ENCODE measurements at regions not wholly inside any gene's neighbourhood (a gene's known extent, or its start where the extent isn't known, plus 50 kb on each side); places are given as distances from the start of the nearest gene placed in this dataset.

DNA sequence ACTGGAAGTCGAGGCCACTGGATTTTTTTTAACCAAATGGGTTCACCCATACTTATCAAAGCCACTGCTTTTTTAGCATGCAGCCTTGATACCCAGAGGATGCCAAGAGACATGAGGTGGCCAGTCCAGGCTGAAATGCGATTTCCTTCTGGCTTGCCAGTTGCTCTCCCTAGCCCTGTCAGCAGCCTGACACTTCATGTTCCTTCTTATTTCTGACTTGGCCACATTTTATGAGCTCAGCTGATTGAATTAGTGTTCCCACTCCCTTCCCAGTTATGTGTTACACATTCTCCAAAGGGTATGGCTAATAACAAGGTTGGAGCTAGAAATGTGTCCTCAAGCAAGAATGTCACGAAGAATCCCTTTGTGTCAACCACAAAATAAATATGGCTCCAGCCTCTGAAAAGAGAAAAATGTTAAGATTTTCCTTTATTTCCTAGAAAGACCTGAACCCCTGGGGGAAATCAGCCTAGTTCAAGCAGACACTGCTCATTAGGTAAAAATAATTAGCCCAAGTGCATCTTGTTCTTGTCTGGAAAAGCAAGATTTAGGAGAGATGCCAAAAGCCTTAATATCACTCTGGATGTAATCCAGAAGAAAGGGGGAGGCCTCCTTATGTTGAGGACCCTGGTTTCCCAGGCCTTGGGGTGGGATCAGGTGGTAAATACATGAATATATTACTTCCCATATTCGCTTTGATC is 121.7 kb upstream of the TACR1 start:
- Histone ChIP-seq H3K4me3 (no peak overlapping the region), H3K4me1 (no peaks in the 10 kb centered on the region), H3K27ac (no peak overlapping the region), H3K9me3 (no peaks in the 10 kb centered on the region), H3K27me3 (no peaks in the 10 kb centered on the region), H3K36me3 (no peaks in the 10 kb centered on the region)
- TF ChIP-seq CTCF (IDR thresholded peaks at IDR 0.05): no peak
- TF ChIP-seq POLR2A (IDR thresholded peaks at IDR 0.05): no peak
- ATAC-seq (no peak), DNase-seq (no peak)
- 57% methylated on average over 4 of the region's 4 CpGs for WGBS (ENCODE audit: insufficient coverage, low coverage, low lambda C conversion rate, missing lambda C conversion rate)
- intact Hi-C loops (cut with DNase I): no loop called here

DNA sequence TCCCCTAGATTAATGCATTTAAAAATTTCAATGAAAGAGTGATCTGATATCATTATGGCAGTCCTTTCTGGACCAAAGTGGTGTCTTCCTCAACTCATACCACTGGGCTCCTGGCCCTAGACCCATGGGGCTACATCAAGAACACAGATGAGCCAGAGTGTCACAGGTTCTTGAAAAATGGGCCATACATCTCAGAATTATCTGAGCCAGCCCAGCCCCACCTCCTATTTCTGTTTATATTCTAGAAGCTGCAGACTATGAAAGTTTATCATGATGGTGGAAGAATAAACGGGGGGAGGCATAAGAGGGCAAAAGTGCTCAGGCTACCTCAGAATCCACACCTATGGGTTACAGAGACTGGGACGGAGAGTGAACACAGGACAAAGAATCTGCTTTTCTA is 120.6 kb upstream of the TACR1 start:
- no peak for ATAC-seq

GRCh38 chr2:75317802-75318201 is 118.5 kb upstream of the TACR1 start:
- TF ChIP-seq POLR2A (IDR thresholded peaks at IDR 0.05): no peak
- TF ChIP-seq CTCF (IDR thresholded peaks at IDR 0.05): no peak
- Histone ChIP-seq H3K36me3 (no peaks in the 10 kb centered on the region), H3K27me3 (no peaks in the 10 kb centered on the region), H3K27ac (no peak overlapping the region), H3K4me1 (no peaks in the 10 kb centered on the region), H3K4me3 (no peak overlapping the region), H3K9me3 (no peaks in the 10 kb centered on the region)
- ATAC-seq (no peak), DNase-seq (no peak)
- WGBS (ENCODE audit: insufficient coverage, low coverage, low lambda C conversion rate, missing lambda C conversion rate): 92% methylated on average over 1 of the region's 1 CpG
- intact Hi-C loops (cut with DNase I): no loop called here

More for the DNA sequence above, 120.6 kb upstream of the TACR1 start:
- Histone ChIP-seq H3K36me3 (no peaks in the 10 kb centered on the region), H3K9me3 (no peaks in the 10 kb centered on the region), H3K4me3 (no peak overlapping the region), H3K27ac (no peak overlapping the region), H3K4me1 (no peaks in the 10 kb centered on the region), H3K27me3 (no peaks in the 10 kb centered on the region)
- 59% methylated on average over 2 of the region's 2 CpGs for WGBS (ENCODE audit: insufficient coverage, low coverage, low lambda C conversion rate, missing lambda C conversion rate)
- no peak for DNase-seq
- TF ChIP-seq POLR2A (IDR thresholded peaks at IDR 0.05) (no peak), CTCF (IDR thresholded peaks at IDR 0.05) (no peak)
- intact Hi-C loops (cut with DNase I): no loop called here

- Histone ChIP-seq H3K36me3 (no peaks in the 10 kb centered on the region), H3K4me3 (no peak overlapping the region), H3K9me3 (no peaks in the 10 kb centered on the region), H3K4me1 (no peaks in the 10 kb centered on the region), H3K27me3 (no peaks in the 10 kb centered on the region), H3K27ac (no peak overlapping the region)
- no peak for DNase-seq
- intact Hi-C loops (cut with DNase I): no loop called here
- TF ChIP-seq POLR2A (IDR thresholded peaks at IDR 0.05) (no peak), CTCF (IDR thresholded peaks at IDR 0.05) (no peak)
- WGBS (ENCODE audit: insufficient coverage, low coverage, low lambda C conversion rate, missing lambda C conversion rate): 45% methylated on average over 2 of the region's 2 CpGs
- no peak for ATAC-seq
Measured at GRCh38 chr2:75317316-75317715, 118.0 kb upstream of the TACR1 start.
